ENCODE measurements at regions not wholly inside any gene's neighbourhood (a gene's known extent, or its start where the extent isn't known, plus 50 kb on each side); places are given as distances from the start of the nearest gene placed in this dataset.
"Not testable (repeated sequence)": the region's sequence is repeated elsewhere in the genome, so short reads cannot be mapped to it uniquely, and the experiment has no call there.

- H3K4me1 ChIP-seq (ENCODE audit: low read depth) = no peaks in the 10 kb centered on the region
- no peaks in the 10 kb centered on the region for H3K36me3 ChIP-seq (ENCODE audit: low read depth)
- H3K9me3 ChIP-seq = no peaks in the 10 kb centered on the region
- no peak for TF ChIP-seq CTCF (IDR thresholded peaks at IDR 0.05)
- ATAC-seq (no peak), DNase-seq (no peak)
- intact Hi-C loops (cut with DNase I, micrococcal nuclease) = no loop called here
- H3K4me3 ChIP-seq = no peak overlapping the region
Measured at GRCh38 chr3:191020730-191021396, 158.4 kb upstream of the GMNC start.

DNA sequence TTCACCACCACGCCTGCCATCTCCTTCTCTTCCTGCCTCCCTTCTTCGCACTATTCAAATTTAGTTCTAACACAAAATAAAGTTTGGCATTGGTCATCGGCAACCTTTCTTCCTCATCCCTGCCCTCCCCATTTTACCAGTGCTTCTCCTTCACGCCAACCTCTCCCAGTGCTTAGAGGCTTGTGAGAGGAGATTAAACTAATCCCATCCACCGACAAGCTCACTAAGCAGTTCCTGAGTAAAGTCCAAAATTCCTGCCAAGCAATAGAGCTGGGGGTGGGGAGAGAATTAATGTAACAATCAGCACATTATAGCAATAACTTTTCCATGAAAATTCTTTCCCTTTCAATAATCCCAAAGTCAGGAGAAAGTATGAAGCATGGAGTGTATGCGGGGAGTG is 157.4 kb upstream of the GMNC start:
- DNase-seq = no peak
- Histone ChIP-seq H3K4me1 (ENCODE audit: low read depth) (no peaks in the 10 kb centered on the region), H3K9me3 (no peaks in the 10 kb centered on the region), H3K36me3 (ENCODE audit: low read depth) (no peaks in the 10 kb centered on the region), H3K4me3 (no peak overlapping the region)
- TF ChIP-seq CTCF (IDR thresholded peaks at IDR 0.05) = no peak
- intact Hi-C loops (cut with DNase I, micrococcal nuclease) = no loop called here
- ATAC-seq = no peak

- ATAC-seq; DNase-seq; H3K4me3 ChIP-seq; H3K4me1 ChIP-seq (ENCODE audit: low read depth); H3K9me3 ChIP-seq; intact Hi-C loops (cut with DNase I, micrococcal nuclease); H3K36me3 ChIP-seq (ENCODE audit: low read depth): not testable (repeated sequence)
Measured at GRCh38 chr3:191015960-191016359, 153.5 kb upstream of the GMNC start.

- no peaks in the 10 kb centered on the region for H3K36me3 ChIP-seq (ENCODE audit: low read depth)
- DNase-seq (no peak), ATAC-seq (no peak)
- no peak for TF ChIP-seq CTCF (IDR thresholded peaks at IDR 0.05)
- no peaks in the 10 kb centered on the region for H3K9me3 ChIP-seq
- intact Hi-C loops (cut with DNase I, micrococcal nuclease) = no loop called here
- no peak overlapping the region for H3K4me3 ChIP-seq
- H3K4me1 ChIP-seq (ENCODE audit: low read depth) = no peaks in the 10 kb centered on the region
Measured at GRCh38 chr3:191008074-191008473, 145.6 kb upstream of the GMNC start.

DNA sequence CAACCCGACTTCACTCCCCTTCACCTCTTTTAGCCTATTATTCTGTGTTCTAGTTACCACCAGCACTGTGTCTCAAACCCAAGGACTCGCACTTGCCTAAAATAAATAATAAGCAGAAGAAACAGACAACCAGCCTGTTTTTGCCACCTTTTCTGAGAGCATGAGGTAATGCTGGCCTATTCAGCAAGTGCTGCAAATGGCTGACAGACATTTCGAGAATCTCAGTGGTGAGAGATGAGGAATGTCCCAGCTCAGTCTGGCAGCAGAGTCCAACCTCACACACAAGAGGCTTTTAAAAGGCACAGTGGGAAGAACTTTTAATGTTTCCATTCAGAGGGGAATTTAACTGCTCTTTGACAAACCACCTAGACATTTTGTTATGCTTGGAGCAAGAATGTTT is 143.3 kb upstream of the GMNC start:
- TF ChIP-seq CTCF (IDR thresholded peaks at IDR 0.05) = no peak
- no peaks in the 10 kb centered on the region for H3K9me3 ChIP-seq

DNA sequence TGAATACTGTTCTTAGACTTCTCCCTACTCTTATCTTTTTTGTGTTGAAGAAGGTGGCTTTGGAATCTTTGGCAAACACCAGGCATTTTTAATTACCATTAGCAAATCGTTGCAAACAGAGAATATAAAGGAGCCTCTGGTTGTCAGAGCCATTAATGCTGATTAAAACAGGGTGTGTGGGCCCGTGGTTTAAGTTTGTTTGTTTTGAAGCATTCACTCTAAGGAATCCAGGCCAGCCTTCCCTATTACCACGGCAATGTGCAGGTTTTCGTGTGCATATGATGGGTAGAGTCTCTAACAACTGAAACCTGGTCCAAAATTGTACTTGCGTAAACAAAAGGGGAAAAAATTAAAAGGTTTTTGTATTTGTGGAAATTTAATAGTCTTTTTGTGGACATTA is 141.2 kb upstream of the GMNC start:
- Histone ChIP-seq H3K4me3 (no peak overlapping the region), H3K36me3 (ENCODE audit: low read depth) (no peaks in the 10 kb centered on the region), H3K9me3 (no peaks in the 10 kb centered on the region), H3K4me1 (ENCODE audit: low read depth) (no peaks in the 10 kb centered on the region)
- intact Hi-C loops (cut with DNase I, micrococcal nuclease) = no loop called here
- DNase-seq (no peak), ATAC-seq (no peak)
- no peak for TF ChIP-seq CTCF (IDR thresholded peaks at IDR 0.05)

More for the DNA sequence above, 143.3 kb upstream of the GMNC start:
- intact Hi-C loops (cut with DNase I, micrococcal nuclease) = no loop called here
- no peaks in the 10 kb centered on the region for H3K4me1 ChIP-seq (ENCODE audit: low read depth)
- H3K36me3 ChIP-seq (ENCODE audit: low read depth) = no peaks in the 10 kb centered on the region
- ATAC-seq = no peak
- no peak for DNase-seq
- no peak overlapping the region for H3K4me3 ChIP-seq

Measured in mucosa of descending colon (tissue), 3 donors.